ENCODE measurements at regions not wholly inside any gene's neighbourhood (a gene's known extent, or its start where the extent isn't known, plus 50 kb on each side); places are given as distances from the start of the nearest gene placed in this dataset.

- Mint-ChIP-seq H3K27me3 (ENCODE audit: low read depth) (no peaks in the 10 kb centered on the region), H3K36me3 (no peaks in the 10 kb centered on the region), H3K9me3 (no peaks in the 10 kb centered on the region), H3K4me3 (no peak overlapping the region), H3K4me1 (0 out of 2 replicates have a peak, but pooled peaks cover 4% of the 10 kb centered on the region), H3K27ac (no peak overlapping the region)
- ATAC-seq: no peak
- no peak for DNase-seq (ENCODE audit: low spot score)
- TF ChIP-seq FOXK1 (CRISPR knock-in tag; IDR thresholded peaks at IDR 0.05) (no peak), CREB1 (CRISPR knock-in tag; IDR thresholded peaks at IDR 0.05) (no peak), IRF1 (CRISPR knock-in tag; IDR thresholded peaks at IDR 0.05) (no peak), ZNF138 (CRISPR knock-in tag; conservative IDR thresholded peaks at IDR 0.05) (no peak), CTCF (IDR thresholded peaks at IDR 0.05) (no peak), NR2C2 (CRISPR knock-in tag; IDR thresholded peaks at IDR 0.05) (no peak)
- CTCF ChIA-PET: no interaction called here
- POLR2A ChIA-PET: interaction anchor here (0.5 kb wide), 1 partner anchor 253 kb away, joined by 9 read pairs; no protein-coding TSS in a partner anchor
These were observed 181.9 kb downstream of the SOX9 start for GRCh38 chr17:72302735-72303134.

- Mint-ChIP-seq H3K36me3 (no peaks in the 10 kb centered on the region), H3K27ac (no peak overlapping the region), H3K4me1 (0 out of 2 replicates have a peak, but pooled peaks cover 2% of the 10 kb centered on the region), H3K9me3 (no peaks in the 10 kb centered on the region), H3K4me3 (no peak overlapping the region), H3K27me3 (ENCODE audit: low read depth) (no peaks in the 10 kb centered on the region)
- DNase-seq (ENCODE audit: low spot score) (no peak), ATAC-seq (no peak)
- CTCF ChIA-PET: no interaction called here
- POLR2A ChIA-PET: no interaction called here
- TF ChIP-seq, protein P1, sequence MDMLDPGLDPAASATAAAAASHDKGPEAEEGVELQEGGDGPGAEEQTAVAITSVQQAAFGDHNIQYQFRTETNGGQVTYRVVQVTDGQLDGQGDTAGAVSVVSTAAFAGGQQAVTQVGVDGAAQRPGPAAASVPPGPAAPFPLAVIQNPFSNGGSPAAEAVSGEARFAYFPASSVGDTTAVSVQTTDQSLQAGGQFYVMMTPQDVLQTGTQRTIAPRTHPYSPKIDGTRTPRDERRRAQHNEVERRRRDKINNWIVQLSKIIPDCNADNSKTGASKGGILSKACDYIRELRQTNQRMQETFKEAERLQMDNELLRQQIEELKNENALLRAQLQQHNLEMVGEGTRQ (CRISPR knock-in tag; IDR thresholded peaks at IDR 0.05): no peak
- TF ChIP-seq, protein P2, sequence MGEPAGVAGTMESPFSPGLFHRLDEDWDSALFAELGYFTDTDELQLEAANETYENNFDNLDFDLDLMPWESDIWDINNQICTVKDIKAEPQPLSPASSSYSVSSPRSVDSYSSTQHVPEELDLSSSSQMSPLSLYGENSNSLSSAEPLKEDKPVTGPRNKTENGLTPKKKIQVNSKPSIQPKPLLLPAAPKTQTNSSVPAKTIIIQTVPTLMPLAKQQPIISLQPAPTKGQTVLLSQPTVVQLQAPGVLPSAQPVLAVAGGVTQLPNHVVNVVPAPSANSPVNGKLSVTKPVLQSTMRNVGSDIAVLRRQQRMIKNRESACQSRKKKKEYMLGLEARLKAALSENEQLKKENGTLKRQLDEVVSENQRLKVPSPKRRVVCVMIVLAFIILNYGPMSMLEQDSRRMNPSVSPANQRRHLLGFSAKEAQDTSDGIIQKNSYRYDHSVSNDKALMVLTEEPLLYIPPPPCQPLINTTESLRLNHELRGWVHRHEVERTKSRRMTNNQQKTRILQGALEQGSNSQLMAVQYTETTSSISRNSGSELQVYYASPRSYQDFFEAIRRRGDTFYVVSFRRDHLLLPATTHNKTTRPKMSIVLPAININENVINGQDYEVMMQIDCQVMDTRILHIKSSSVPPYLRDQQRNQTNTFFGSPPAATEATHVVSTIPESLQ (CRISPR knock-in tag; IDR thresholded peaks at IDR 0.05): no peak
- TF ChIP-seq ZNF425 (CRISPR knock-in tag; conservative IDR thresholded peaks at IDR 0.05): no peak
- no peak for TF ChIP-seq CDX4 (CRISPR knock-in tag; IDR thresholded peaks at IDR 0.05; ENCODE audit: borderline replicate concordance)
- no peak for TF ChIP-seq GTF2I (CRISPR knock-in tag; conservative IDR thresholded peaks at IDR 0.05)
- TF ChIP-seq ZSCAN18 (CRISPR knock-in tag; IDR thresholded peaks at IDR 0.05): no peak
- TF ChIP-seq ATF1 (CRISPR knock-in tag; IDR thresholded peaks at IDR 0.05): no peak
- TF ChIP-seq NR3C1 (CRISPR knock-in tag; conservative IDR thresholded peaks at IDR 0.05; ENCODE audit: low read depth): no peak
- TF ChIP-seq, protein P3, sequence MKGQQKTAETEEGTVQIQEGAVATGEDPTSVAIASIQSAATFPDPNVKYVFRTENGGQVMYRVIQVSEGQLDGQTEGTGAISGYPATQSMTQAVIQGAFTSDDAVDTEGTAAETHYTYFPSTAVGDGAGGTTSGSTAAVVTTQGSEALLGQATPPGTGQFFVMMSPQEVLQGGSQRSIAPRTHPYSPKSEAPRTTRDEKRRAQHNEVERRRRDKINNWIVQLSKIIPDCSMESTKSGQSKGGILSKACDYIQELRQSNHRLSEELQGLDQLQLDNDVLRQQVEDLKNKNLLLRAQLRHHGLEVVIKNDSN (CRISPR knock-in tag; IDR thresholded peaks at IDR 0.05): no peak
- TF ChIP-seq, protein P4, sequence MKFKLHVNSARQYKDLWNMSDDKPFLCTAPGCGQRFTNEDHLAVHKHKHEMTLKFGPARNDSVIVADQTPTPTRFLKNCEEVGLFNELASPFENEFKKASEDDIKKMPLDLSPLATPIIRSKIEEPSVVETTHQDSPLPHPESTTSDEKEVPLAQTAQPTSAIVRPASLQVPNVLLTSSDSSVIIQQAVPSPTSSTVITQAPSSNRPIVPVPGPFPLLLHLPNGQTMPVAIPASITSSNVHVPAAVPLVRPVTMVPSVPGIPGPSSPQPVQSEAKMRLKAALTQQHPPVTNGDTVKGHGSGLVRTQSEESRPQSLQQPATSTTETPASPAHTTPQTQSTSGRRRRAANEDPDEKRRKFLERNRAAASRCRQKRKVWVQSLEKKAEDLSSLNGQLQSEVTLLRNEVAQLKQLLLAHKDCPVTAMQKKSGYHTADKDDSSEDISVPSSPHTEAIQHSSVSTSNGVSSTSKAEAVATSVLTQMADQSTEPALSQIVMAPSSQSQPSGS (CRISPR knock-in tag; IDR thresholded peaks at IDR 0.05; ENCODE audit: borderline replicate concordance, low read depth): no peak
- TF ChIP-seq SMAD3 (CRISPR knock-in tag; IDR thresholded peaks at IDR 0.05; ENCODE audit: borderline replicate concordance): no peak
- TF ChIP-seq EMX1 (CRISPR knock-in tag; IDR thresholded peaks at IDR 0.05): no peak
- no peak for TF ChIP-seq IRF1 (CRISPR knock-in tag; IDR thresholded peaks at IDR 0.05)
- no peak for TF ChIP-seq TEAD1 (CRISPR knock-in tag; IDR thresholded peaks at IDR 0.05)
- no peak for TF ChIP-seq ELF4 (CRISPR knock-in tag; IDR thresholded peaks at IDR 0.05; ENCODE audit: low read depth)
These were observed 183.2 kb downstream of the SOX9 start for GRCh38 chr17:72303787-72304733.

Data from WTC11 (cell line).